Pancreas (tissue), 10 donors: ENCODE measurements at regions not wholly inside any gene's neighbourhood (a gene's known extent, or its start where the extent isn't known, plus 50 kb on each side); places are given as distances from the start of the nearest gene placed in this dataset.

Experiments
- ATAC-seq, 4 donors: fragments of 200-7000 bp; cut with Tn5 transposase; one replicate each; pipeline versions ENCODE4 v1.8.0 to v1.9.1; 2020; ENCODE audit warnings: mild to moderate bottlenecking in 4 of 4, moderate library complexity in 4 of 4
- DNase-seq, 6 donors: peaks; one replicate each; pipeline ENCODE4 v3.0.0-alpha.2; 2020
- FAIRE-seq: peaks from 2 replicates; lab custom pipeline; 2012; peaks lifted over from hg19 to GRCh38; lab: Jason Lieb, UNC
- H3K27ac ChIP-seq, 4 donors: fragments of 200-600 bp; sonication (generic); 1 replicate in 3 of 4; 2 replicates in 1 of 4; pipeline versions ENCODE4 v1.5.0 to v1.8.0; 2020
- H3K27me3 ChIP-seq, 4 donors: fragments of 200-600 bp; one replicate each; pipeline ENCODE4 v1.8.0; 2021
- H3K36me3 ChIP-seq, 3 donors: fragments of 200-600 bp; sonication (generic) in 1 of 3; one replicate each; pipeline versions ENCODE4 v1.5.0 to v1.8.0; 2020 to 2021
- H3K4me1 ChIP-seq, 3 donors: fragments of 200-600 bp; one replicate each; pipeline ENCODE4 v1.8.0; 2021
- H3K4me3 ChIP-seq, 4 donors: fragments of 200-600 bp; sonication (generic) in 2 of 4; one replicate each; pipeline versions ENCODE4 v1.5.0 to v1.8.0; 2020 to 2021
- H3K9me3 ChIP-seq, 4 donors: fragments of 200-600 bp; one replicate each; pipeline ENCODE4 v1.8.0; 2021
- CTCF ChIP-seq, 4 donors: fragments of 200-600 bp; sonication (generic) in 3 of 4; IDR thresholded peaks; one replicate each; pipeline versions ENCODE4 v1.5.0 to v1.8.0; 2021; ENCODE audit warnings: antibody characterized with exemption in 4 of 4
- WGBS, 2 donors: extraction: QIAGEN DNeasy Blood & Tissue Kit; methylation state at CpG; one replicate each; pipeline ENCODE4 v1.1.7; 2013; 5-methylcytosine and 5-hydroxymethylcytosine counted together
- intact Hi-C, 3 donors: fragments of 100-400 bp; cut with DNase I; formaldehyde crosslinking; loops; one replicate each; pipeline versions ENCODE4 v1.11.1 to v1.14.2; 2022
- donor health status: healthy with polysubstance abuse.
- donor health status: DM: no; HTN: no; CAD: no; lungs with moderate emphysema.
- donor health status: DM: no; HTN: no; CAD: no.
- donor health status: control.
- donor health status: control.
- donor health status: Bipolar disorder and iron deficiency.
- donor health status: DM: yes; HTN: yes; CAD: no.
- donor health status: DM: no; HTN: no; CAD: no.
- donor health status: DM: no; HTN: no; CAD: no.
- donor health status: DM: yes; HTN: yes; CAD: no.

- ATAC-seq = no peak
- H3K36me3 ChIP-seq = no peaks in the 10 kb centered on the region
- no peak for FAIRE-seq
Measured at GRCh38 chr14:26694521-26694920, 96.7 kb upstream of the NOVA1 start.

DNA sequence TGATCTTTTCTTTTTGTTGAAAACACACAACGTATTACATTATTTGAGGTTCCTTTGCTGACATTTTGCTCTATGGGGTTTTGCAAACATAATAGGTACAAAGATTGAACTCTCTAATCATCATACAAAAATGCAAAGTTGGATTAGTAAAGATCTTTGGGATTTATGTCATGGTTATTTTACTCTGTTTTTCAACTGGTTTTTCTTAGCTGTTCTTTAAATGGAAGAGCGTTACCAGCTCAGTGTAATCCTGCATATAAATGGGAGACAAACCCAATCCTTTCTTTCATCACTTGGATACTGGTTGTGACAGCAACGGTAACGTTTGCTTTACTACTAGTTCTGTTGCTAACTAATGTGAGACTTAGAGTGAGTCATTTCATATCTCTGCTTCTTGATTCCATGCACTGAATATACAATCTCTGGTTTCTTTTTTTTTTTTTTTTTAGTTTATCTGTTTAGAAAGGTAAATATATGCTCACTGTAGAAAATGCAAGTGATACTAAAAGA lies 104.9 kb upstream of the NOVA1 start:
- no peaks in the 10 kb centered on the region for H3K36me3 ChIP-seq
- H3K27ac ChIP-seq = no peak overlapping the region
- H3K4me1 ChIP-seq = no peaks in the 10 kb centered on the region
- ATAC-seq (no peak), DNase-seq (no peak), FAIRE-seq (no peak)
- H3K4me3 ChIP-seq = no peak overlapping the region
- no peaks in the 10 kb centered on the region for H3K27me3 ChIP-seq
- TF ChIP-seq CTCF (IDR thresholded peaks at IDR 0.05) = no peak
- intact Hi-C loops = no loop called here
- WGBS, 2 donors = 44 to 60% methylated on average over 4 of the region's 4 CpGs
- H3K9me3 ChIP-seq = no peaks in the 10 kb centered on the region

More at GRCh38 chr14:26694521-26694920, 96.7 kb upstream of the NOVA1 start:
- Histone ChIP-seq H3K9me3 (no peaks in the 10 kb centered on the region), H3K4me3 (no peak overlapping the region), H3K27ac (no peak overlapping the region), H3K27me3 (no peaks in the 10 kb centered on the region), H3K4me1 (no peaks in the 10 kb centered on the region)
- intact Hi-C loops = no loop called here
- DNase-seq = no peak
- TF ChIP-seq CTCF (IDR thresholded peaks at IDR 0.05) = no peak

DNA sequence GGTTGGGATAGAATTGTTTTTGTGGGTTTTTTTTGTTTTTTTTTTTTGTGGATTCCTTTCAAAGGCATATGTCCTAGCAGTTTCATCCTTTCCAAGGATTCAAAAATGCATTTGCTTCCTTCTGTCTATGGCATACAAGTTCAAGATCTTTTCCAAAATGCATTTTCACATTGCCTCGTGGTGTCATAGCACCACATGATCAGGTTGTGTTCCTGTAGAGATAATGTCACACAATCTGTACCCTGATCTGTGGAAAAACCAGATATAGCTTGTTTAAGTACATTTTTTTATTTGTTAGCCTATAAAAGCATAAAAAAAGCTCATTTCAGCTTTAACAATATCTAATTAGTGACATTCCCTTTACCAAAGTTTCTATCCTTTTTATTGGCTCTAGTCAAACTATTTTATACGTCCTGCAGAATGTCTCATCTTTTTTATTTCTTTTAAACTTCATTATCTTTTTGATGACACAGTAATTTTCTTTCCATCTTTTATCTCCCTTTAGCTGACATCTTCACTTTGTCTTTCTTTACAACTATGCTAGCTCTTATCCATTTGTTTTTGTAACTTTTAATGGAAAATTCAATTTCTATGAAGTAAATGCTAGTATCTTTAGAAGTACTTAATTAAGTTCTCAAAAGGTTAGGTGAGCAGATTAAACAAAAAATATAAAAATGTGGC lies 106.0 kb upstream of the NOVA1 start:
- no peak for DNase-seq

DNA sequence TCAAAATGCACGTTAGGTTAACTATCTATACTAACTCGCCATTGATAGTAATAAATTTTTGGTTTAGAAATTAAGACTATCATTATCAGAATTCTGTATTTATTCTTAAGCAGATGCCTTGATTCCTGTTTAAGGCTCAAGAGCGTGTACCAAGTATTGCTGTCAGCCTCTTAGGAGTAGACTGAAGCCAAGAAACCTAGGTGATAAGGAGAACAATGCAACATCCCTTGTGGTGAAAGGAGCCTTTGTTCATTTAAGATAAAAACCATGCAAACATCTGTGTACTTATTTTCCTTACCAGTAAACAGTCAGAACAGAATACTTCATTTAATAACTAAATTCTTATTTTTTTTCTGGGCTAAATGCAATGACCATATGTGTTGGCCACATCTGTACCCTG lies 109.4 kb upstream of the NOVA1 start:
- H3K27ac ChIP-seq = no peak overlapping the region
- FAIRE-seq = no peak
- H3K4me1 ChIP-seq = no peaks in the 10 kb centered on the region
- no peak for DNase-seq
- intact Hi-C loops = no loop called here
- H3K36me3 ChIP-seq = no peaks in the 10 kb centered on the region
- no peaks in the 10 kb centered on the region for H3K9me3 ChIP-seq
- ATAC-seq = no peak
- no peak overlapping the region for H3K4me3 ChIP-seq
- 72 to 81% methylated on average over 3 of the region's 3 CpGs for WGBS, 2 donors
- H3K27me3 ChIP-seq = no peaks in the 10 kb centered on the region
- no peak for TF ChIP-seq CTCF (IDR thresholded peaks at IDR 0.05)

More for the DNA sequence above, 106.0 kb upstream of the NOVA1 start:
- intact Hi-C loops = no loop called here
- ATAC-seq = no peak
- no peaks in the 10 kb centered on the region for H3K4me1 ChIP-seq
- no peaks in the 10 kb centered on the region for H3K27me3 ChIP-seq
- H3K4me3 ChIP-seq = no peak overlapping the region
- H3K27ac ChIP-seq = no peak overlapping the region
- no peaks in the 10 kb centered on the region for H3K36me3 ChIP-seq
- 49 to 69% methylated on average over 2 of the region's 2 CpGs for WGBS, 2 donors
- FAIRE-seq = peak; percentile 34
- TF ChIP-seq CTCF (IDR thresholded peaks at IDR 0.05) = no peak
- H3K9me3 ChIP-seq = no peaks in the 10 kb centered on the region

- Histone ChIP-seq H3K4me3 (no peak overlapping the region), H3K27ac (no peak overlapping the region), H3K36me3 (no peaks in the 10 kb centered on the region), H3K27me3 (no peaks in the 10 kb centered on the region), H3K9me3 (no peaks in the 10 kb centered on the region), H3K4me1 (no peaks in the 10 kb centered on the region)
- intact Hi-C loops = no loop called here
- no peak for TF ChIP-seq CTCF (IDR thresholded peaks at IDR 0.05)
- ATAC-seq = no peak
- DNase-seq = no peak
- FAIRE-seq = no peak
Measured at GRCh38 chr14:26709019-26709418, 111.2 kb upstream of the NOVA1 start.
